HG03439 (cell line): ENCODE measurements at regions not wholly inside any gene's neighbourhood (a gene's known extent, or its start where the extent isn't known, plus 50 kb on each side); places are given as distances from the start of the nearest gene placed in this dataset.
"Not testable (repeated sequence)": the region's sequence is repeated elsewhere in the genome, so short reads cannot be mapped to it uniquely, and the experiment has no call there.

ENCODE experiments used
- ATAC-seq: cut with Tn5 transposase; IDR thresholded peaks from one replicate; pipeline ENCODE4 v1.9.1; 2021; ENCODE audit warnings: mild to moderate bottlenecking, moderate library complexity; ENCODE audit not compliant: unreplicated experiment

GRCh38 chr13:71018544-71018943 lies 848.5 kb downstream of the DACH1 start:
- ATAC-seq: no peak

GRCh38 chr13:71017607-71018006 lies 849.4 kb downstream of the DACH1 start:
- ATAC-seq: no peak

- ATAC-seq: no peak
These were observed 851.5 kb downstream of the DACH1 start for GRCh38 chr13:71015516-71015915.

GRCh38 chr13:71015021-71015420 lies 852.0 kb downstream of the DACH1 start:
- no peak for ATAC-seq

GRCh38 chr13:71005919-71006318 lies 861.1 kb downstream of the DACH1 start:
- no peak for ATAC-seq

GRCh38 chr13:70995338-70995737 lies 871.7 kb downstream of the DACH1 start:
- no peak for ATAC-seq

- no peak for ATAC-seq
These were observed 872.8 kb downstream of the DACH1 start for GRCh38 chr13:70994191-70994590.

GRCh38 chr13:70987043-70987442 lies 878.8 kb upstream of the KLHL1 start:
- ATAC-seq: no peak

- no peak for ATAC-seq
These were observed 877.1 kb upstream of the KLHL1 start for GRCh38 chr13:70985371-70985770.

- not testable (repeated sequence) for ATAC-seq
These were observed 873.0 kb upstream of the KLHL1 start for GRCh38 chr13:70981219-70981618.

GRCh38 chr13:70969321-70969720 lies 861.1 kb upstream of the KLHL1 start:
- ATAC-seq: no peak

GRCh38 chr13:70967564-70967963 lies 859.3 kb upstream of the KLHL1 start:
- ATAC-seq: no peak

- ATAC-seq: no peak
These were observed 856.6 kb upstream of the KLHL1 start for GRCh38 chr13:70964874-70965273.

- no peak for ATAC-seq
These were observed 855.9 kb upstream of the KLHL1 start for GRCh38 chr13:70964124-70964523.

GRCh38 chr13:70960841-70961443 lies 852.7 kb upstream of the KLHL1 start:
- no peak for ATAC-seq

GRCh38 chr13:70959035-70959775 lies 851.0 kb upstream of the KLHL1 start:
- ATAC-seq: no peak

GRCh38 chr13:70955887-70956286 lies 847.6 kb upstream of the KLHL1 start:
- no peak for ATAC-seq

GRCh38 chr13:70950664-70951063 lies 842.4 kb upstream of the KLHL1 start:
- no peak for ATAC-seq

GRCh38 chr13:70945506-70945905 lies 837.3 kb upstream of the KLHL1 start:
- no peak for ATAC-seq

- no peak for ATAC-seq
These were observed 833.2 kb upstream of the KLHL1 start for GRCh38 chr13:70941454-70941853.

GRCh38 chr13:70938462-70938861 lies 830.2 kb upstream of the KLHL1 start:
- ATAC-seq: no peak

- ATAC-seq: no peak
These were observed 824.3 kb upstream of the KLHL1 start for GRCh38 chr13:70932511-70932910.
